ENCODE measurements at regions not wholly inside any gene's neighbourhood (a gene's known extent, or its start where the extent isn't known, plus 50 kb on each side); places are given as distances from the start of the nearest gene placed in this dataset.

GRCh38 chr6:51531623-51532022, 555.8 kb downstream of the PKHD1 start:
- POLR2A ChIA-PET: no interaction called here
- TF ChIP-seq ZNF384 (IDR thresholded peaks at IDR 0.05) (no peak), TARDBP (IDR thresholded peaks at IDR 0.05) (no peak), L3MBTL2 (conservative IDR thresholded peaks at IDR 0.05) (no peak), PKNOX1 (IDR thresholded peaks at IDR 0.05) (no peak)
- CTCF ChIA-PET: no interaction called here
- DNase-seq (ENCODE audit: extremely low spot score): no peak

- ChIA-PET CTCF (no interaction called here), POLR2A (no interaction called here)
- DNase-seq (ENCODE audit: extremely low spot score): no peak
- TF ChIP-seq ELF4 (IDR thresholded peaks at IDR 0.05): no peak
- no peak for TF ChIP-seq HDGF (IDR thresholded peaks at IDR 0.05; ENCODE audit: borderline replicate concordance)
- no peak for TF ChIP-seq FOXM1 (IDR thresholded peaks at IDR 0.05; ENCODE audit: borderline replicate concordance)
- no peak for TF ChIP-seq TARDBP (IDR thresholded peaks at IDR 0.05)
- TF ChIP-seq L3MBTL2 (conservative IDR thresholded peaks at IDR 0.05): no peak
- TF ChIP-seq ZNF384 (IDR thresholded peaks at IDR 0.05): no peak
- no peak for TF ChIP-seq FOXK2 (IDR thresholded peaks at IDR 0.05)
- TF ChIP-seq FOXA1 (IDR thresholded peaks at IDR 0.05): no peak
Observed at GRCh38 chr6:51533962-51534361, 553.5 kb downstream of the PKHD1 start.

DNA sequence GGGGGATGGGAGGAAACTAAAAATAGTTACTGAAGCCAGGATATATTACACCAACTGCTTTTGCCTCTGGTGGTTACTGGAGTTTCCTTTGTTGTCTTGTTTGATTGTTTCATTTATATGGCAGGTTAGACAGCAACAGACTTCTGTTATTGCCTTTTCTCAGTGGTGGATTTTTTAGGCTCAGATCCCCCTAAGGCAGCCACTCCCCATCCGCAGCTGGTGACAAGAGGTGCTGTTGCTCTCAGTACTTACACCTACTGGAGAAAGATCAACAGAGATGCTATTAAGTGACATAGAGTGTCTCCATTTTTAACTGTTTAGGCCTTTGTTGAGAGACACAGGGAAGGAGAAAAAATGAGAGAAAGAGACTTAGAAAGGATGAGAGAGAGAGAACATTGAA, 552.1 kb downstream of the PKHD1 start:
- no peak for DNase-seq (ENCODE audit: extremely low spot score)
- ChIA-PET POLR2A (no interaction called here), CTCF (no interaction called here)
- no peak for TF ChIP-seq NFRKB (IDR thresholded peaks at IDR 0.05)
- no peak for TF ChIP-seq PKNOX1 (IDR thresholded peaks at IDR 0.05)
- no peak for TF ChIP-seq FOXM1 (IDR thresholded peaks at IDR 0.05; ENCODE audit: borderline replicate concordance)
- TF ChIP-seq FOXA1 (IDR thresholded peaks at IDR 0.05): no peak
- TF ChIP-seq L3MBTL2 (conservative IDR thresholded peaks at IDR 0.05): no peak
- TF ChIP-seq SUZ12 (IDR thresholded peaks at IDR 0.05): no peak
- no peak for TF ChIP-seq TARDBP (IDR thresholded peaks at IDR 0.05)
- TF ChIP-seq LEF1 (IDR thresholded peaks at IDR 0.05; ENCODE audit: borderline replicate concordance): no peak
- no peak for TF ChIP-seq HDGF (IDR thresholded peaks at IDR 0.05; ENCODE audit: borderline replicate concordance)
- TF ChIP-seq BHLHE40 (IDR thresholded peaks at IDR 0.05; ENCODE audit: borderline replicate concordance): no peak
- TF ChIP-seq ELF4 (IDR thresholded peaks at IDR 0.05): no peak
- TF ChIP-seq CTBP1 (IDR thresholded peaks at IDR 0.05; ENCODE audit: borderline replicate concordance): no peak
- TF ChIP-seq ZNF384 (IDR thresholded peaks at IDR 0.05): no peak
- TF ChIP-seq FOXK2 (IDR thresholded peaks at IDR 0.05): no peak
- no peak for TF ChIP-seq SP1 (IDR thresholded peaks at IDR 0.05)
- no peak for TF ChIP-seq ARNT (IDR thresholded peaks at IDR 0.05)

GRCh38 chr6:51536728-51537127, 550.7 kb downstream of the PKHD1 start:
- ChIA-PET CTCF (no interaction called here), POLR2A (no interaction called here)
- TF ChIP-seq TARDBP (IDR thresholded peaks at IDR 0.05): no peak
- TF ChIP-seq FOXA1 (IDR thresholded peaks at IDR 0.05): no peak
- no peak for TF ChIP-seq BHLHE40 (IDR thresholded peaks at IDR 0.05; ENCODE audit: borderline replicate concordance)
- no peak for TF ChIP-seq NFRKB (IDR thresholded peaks at IDR 0.05)
- TF ChIP-seq FOXK2 (IDR thresholded peaks at IDR 0.05): no peak
- TF ChIP-seq FOXM1 (IDR thresholded peaks at IDR 0.05; ENCODE audit: borderline replicate concordance): no peak
- DNase-seq (ENCODE audit: extremely low spot score): no peak

DNA sequence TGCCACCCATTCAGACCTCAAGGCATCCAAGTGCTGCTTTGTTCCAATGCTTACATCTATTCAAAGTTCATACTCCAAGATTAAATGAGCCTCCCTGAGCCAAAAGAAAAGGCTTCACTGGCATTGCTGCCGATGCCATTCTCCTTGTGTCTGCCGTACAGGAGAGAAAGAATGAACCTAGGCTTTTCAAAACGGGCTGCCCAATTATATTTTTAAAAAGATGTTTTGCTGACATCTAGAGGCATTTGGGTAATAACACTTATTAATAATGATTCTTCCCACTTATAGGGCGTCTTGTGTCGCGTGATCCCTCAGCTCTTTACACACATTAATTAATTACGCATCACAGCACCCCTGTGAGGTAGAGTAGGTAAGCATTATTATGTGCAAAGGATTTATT, 545.6 kb downstream of the PKHD1 start:
- no peak for TF ChIP-seq TARDBP (IDR thresholded peaks at IDR 0.05)
- no peak for TF ChIP-seq FOXK2 (IDR thresholded peaks at IDR 0.05)
- no peak for TF ChIP-seq NFRKB (IDR thresholded peaks at IDR 0.05)
- TF ChIP-seq BHLHE40 (IDR thresholded peaks at IDR 0.05; ENCODE audit: borderline replicate concordance): no peak
- no peak for TF ChIP-seq PKNOX1 (IDR thresholded peaks at IDR 0.05)
- TF ChIP-seq CTBP1 (IDR thresholded peaks at IDR 0.05; ENCODE audit: borderline replicate concordance): no peak
- TF ChIP-seq FOXA1 (IDR thresholded peaks at IDR 0.05): no peak
- CTCF ChIA-PET: no interaction called here
- POLR2A ChIA-PET: no interaction called here
- no peak for DNase-seq (ENCODE audit: extremely low spot score)

DNA sequence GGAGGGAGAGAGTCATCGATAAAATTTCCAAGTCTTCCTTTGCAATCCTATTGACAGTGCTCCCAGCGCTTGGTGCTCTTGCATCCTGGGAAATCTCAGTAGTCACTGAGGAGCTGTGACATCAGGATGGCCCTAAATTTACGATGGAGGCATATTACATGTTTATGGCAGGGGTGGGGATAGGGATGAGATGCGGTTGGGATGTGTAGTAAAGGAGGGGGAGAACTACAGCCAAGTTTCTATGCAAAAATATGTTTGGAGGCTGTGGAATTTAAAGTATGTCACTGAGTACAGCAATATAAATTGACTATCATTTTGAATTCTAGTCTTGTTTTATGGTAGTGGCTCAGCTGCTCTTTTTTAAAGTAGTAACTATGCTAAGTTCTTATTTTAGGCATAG, 544.9 kb downstream of the PKHD1 start:
- DNase-seq (ENCODE audit: extremely low spot score): no peak
- CTCF ChIA-PET: no interaction called here
- POLR2A ChIA-PET: no interaction called here
- TF ChIP-seq L3MBTL2 (conservative IDR thresholded peaks at IDR 0.05) (no peak), ZNF384 (IDR thresholded peaks at IDR 0.05) (no peak), SP1 (IDR thresholded peaks at IDR 0.05) (no peak), HDGF (IDR thresholded peaks at IDR 0.05; ENCODE audit: borderline replicate concordance) (no peak), NFRKB (IDR thresholded peaks at IDR 0.05) (no peak), ARNT (IDR thresholded peaks at IDR 0.05) (no peak), PKNOX1 (IDR thresholded peaks at IDR 0.05) (no peak), LEF1 (IDR thresholded peaks at IDR 0.05; ENCODE audit: borderline replicate concordance) (no peak), BHLHE40 (IDR thresholded peaks at IDR 0.05; ENCODE audit: borderline replicate concordance) (no peak), FOXK2 (IDR thresholded peaks at IDR 0.05) (no peak), ELF4 (IDR thresholded peaks at IDR 0.05) (no peak), FOXA1 (IDR thresholded peaks at IDR 0.05) (no peak), TARDBP (IDR thresholded peaks at IDR 0.05) (no peak), CTBP1 (IDR thresholded peaks at IDR 0.05; ENCODE audit: borderline replicate concordance) (no peak), FOXM1 (IDR thresholded peaks at IDR 0.05; ENCODE audit: borderline replicate concordance) (no peak), SUZ12 (IDR thresholded peaks at IDR 0.05) (no peak)
